ENCODE measurements at regions not wholly inside any gene's neighbourhood (a gene's known extent, or its start where the extent isn't known, plus 50 kb on each side); places are given as distances from the start of the nearest gene placed in this dataset.

DNA sequence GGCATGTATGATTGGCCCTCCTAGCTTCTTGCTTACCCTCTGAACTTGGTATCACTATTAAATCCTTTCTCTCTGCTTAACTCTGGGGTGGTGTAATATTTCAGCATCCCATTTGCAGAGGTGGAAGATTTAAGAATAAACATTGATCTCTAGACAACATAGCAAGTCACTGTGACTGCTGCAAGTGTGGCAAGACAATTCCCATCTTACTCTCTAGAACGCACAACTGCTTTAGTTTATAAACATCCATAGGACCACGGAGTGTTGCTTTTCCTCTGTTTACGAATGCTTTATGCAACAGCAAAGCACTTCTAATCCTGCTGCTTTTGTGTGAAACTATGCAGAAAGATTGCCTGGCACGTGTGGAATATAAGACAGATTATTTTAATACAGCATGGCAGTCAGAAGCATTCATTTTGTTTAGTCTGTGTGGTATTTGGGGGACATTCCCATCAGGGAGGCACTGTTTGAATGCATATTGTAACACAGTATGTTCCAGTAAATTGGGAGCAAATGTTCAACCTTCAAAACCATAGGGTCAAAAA lies 338.9 kb upstream of the TMCO5A start:
- TF ChIP-seq, protein P1, sequence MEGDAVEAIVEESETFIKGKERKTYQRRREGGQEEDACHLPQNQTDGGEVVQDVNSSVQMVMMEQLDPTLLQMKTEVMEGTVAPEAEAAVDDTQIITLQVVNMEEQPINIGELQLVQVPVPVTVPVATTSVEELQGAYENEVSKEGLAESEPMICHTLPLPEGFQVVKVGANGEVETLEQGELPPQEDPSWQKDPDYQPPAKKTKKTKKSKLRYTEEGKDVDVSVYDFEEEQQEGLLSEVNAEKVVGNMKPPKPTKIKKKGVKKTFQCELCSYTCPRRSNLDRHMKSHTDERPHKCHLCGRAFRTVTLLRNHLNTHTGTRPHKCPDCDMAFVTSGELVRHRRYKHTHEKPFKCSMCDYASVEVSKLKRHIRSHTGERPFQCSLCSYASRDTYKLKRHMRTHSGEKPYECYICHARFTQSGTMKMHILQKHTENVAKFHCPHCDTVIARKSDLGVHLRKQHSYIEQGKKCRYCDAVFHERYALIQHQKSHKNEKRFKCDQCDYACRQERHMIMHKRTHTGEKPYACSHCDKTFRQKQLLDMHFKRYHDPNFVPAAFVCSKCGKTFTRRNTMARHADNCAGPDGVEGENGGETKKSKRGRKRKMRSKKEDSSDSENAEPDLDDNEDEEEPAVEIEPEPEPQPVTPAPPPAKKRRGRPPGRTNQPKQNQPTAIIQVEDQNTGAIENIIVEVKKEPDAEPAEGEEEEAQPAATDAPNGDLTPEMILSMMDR (IDR thresholded peaks at IDR 0.05), result no peak
- TF ChIP-seq POLR2A (IDR thresholded peaks at IDR 0.05), result no peak
